ENCODE measurements at regions not wholly inside any gene's neighbourhood (a gene's known extent, or its start where the extent isn't known, plus 50 kb on each side); places are given as distances from the start of the nearest gene placed in this dataset.

DNA sequence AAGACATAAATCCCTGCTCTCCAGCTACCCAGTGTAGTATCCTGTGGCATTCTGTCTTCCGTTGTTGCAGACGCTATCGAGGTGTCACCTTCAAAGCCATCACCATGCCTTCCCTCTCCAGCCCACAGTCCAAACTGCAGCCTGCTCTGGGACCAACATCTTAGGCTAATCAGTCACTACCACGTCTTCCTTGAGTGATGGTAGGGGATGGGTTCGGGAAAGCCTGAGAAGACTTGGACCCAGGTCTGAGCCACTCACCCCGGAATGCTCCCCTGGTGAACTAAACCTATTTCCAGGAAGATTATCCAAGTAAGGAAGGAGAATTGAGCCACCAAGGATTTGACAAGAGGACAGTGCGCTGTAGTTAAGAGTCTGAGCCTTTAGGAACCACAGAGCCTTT, 52.9 kb upstream of the IRX1 start:
- DNase-seq (ENCODE audit: low read depth, low spot score), result no peak
- Mint-ChIP-seq H3K27ac (ENCODE audit: unreplicated experiment) (no peak overlapping the region), H3K4me1 (peaks cover 4% of the 10 kb centered on the region), H3K9me3 (peaks cover 3% of the 10 kb centered on the region), H3K27me3 (ENCODE audit: low read depth) (no peaks in the 10 kb centered on the region), H3K4me3 (no peak overlapping the region), H3K36me3 (ENCODE audit: low read depth) (no peaks in the 10 kb centered on the region)
- TF ChIP-seq, protein P1, sequence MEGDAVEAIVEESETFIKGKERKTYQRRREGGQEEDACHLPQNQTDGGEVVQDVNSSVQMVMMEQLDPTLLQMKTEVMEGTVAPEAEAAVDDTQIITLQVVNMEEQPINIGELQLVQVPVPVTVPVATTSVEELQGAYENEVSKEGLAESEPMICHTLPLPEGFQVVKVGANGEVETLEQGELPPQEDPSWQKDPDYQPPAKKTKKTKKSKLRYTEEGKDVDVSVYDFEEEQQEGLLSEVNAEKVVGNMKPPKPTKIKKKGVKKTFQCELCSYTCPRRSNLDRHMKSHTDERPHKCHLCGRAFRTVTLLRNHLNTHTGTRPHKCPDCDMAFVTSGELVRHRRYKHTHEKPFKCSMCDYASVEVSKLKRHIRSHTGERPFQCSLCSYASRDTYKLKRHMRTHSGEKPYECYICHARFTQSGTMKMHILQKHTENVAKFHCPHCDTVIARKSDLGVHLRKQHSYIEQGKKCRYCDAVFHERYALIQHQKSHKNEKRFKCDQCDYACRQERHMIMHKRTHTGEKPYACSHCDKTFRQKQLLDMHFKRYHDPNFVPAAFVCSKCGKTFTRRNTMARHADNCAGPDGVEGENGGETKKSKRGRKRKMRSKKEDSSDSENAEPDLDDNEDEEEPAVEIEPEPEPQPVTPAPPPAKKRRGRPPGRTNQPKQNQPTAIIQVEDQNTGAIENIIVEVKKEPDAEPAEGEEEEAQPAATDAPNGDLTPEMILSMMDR (conservative IDR thresholded peaks at IDR 0.05), result no peak

DNA sequence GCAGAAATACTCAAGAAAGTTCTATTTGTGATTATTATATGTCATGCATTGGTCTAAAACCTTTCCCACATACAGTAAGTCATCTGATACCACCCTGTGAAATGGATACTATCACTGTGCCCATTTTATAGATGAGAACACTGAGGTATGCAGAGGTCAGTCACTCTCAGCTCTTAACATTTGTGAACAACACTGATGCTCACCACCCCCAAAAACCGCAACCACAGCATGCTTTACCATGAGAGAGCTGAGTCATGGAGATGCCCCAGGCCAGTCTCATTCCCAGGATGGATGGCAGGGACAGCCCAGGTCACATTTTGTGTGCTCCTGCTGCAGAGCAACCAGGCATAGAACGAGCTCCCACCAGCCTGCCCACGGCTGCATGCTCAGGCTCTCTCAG, 53.5 kb upstream of the IRX1 start:
- H3K4me1 Mint-ChIP-seq, result peaks cover 4% of the 10 kb centered on the region
- no peaks in the 10 kb centered on the region for H3K27me3 Mint-ChIP-seq (ENCODE audit: low read depth)
- peaks cover 5% of the 10 kb centered on the region for H3K9me3 Mint-ChIP-seq
- no peak for DNase-seq (ENCODE audit: low read depth, low spot score)
- TF ChIP-seq, protein P1 (conservative IDR thresholded peaks at IDR 0.05), result no peak
- no peaks in the 10 kb centered on the region for H3K36me3 Mint-ChIP-seq (ENCODE audit: low read depth)
- H3K4me3 Mint-ChIP-seq, result no peak overlapping the region
- H3K27ac Mint-ChIP-seq (ENCODE audit: unreplicated experiment), result no peak overlapping the region

DNA sequence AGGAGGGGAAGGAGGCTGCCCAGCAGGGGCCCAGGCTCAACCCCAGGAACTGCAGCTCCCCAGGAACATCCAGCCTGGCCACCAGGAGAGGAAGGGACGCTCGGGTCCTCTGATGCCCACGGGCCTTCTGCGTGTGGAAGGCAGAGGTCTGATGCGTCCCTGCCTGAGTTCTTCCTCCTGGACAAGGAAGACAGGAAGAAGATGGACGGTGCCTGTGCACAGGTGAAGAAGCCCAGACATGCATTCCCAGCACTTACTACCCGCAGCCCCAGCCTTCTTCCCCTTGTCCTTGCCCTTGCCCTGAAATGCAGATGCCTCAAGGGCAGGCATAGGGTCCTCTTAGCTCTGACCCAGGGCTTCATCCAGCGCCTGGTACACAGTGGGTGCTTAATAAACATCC, 56.7 kb upstream of the IRX1 start:
- DNase-seq (ENCODE audit: low read depth, low spot score), result no peak
- no peak overlapping the region for H3K4me3 Mint-ChIP-seq
- TF ChIP-seq, protein P1 (conservative IDR thresholded peaks at IDR 0.05), result no peak
- H3K4me1 Mint-ChIP-seq, result no peaks in the 10 kb centered on the region
- H3K36me3 Mint-ChIP-seq (ENCODE audit: low read depth), result no peaks in the 10 kb centered on the region
- no peaks in the 10 kb centered on the region for H3K27me3 Mint-ChIP-seq (ENCODE audit: low read depth)
- no peak overlapping the region for H3K27ac Mint-ChIP-seq (ENCODE audit: unreplicated experiment)
- H3K9me3 Mint-ChIP-seq, result peaks cover 10% of the 10 kb centered on the region

DNA sequence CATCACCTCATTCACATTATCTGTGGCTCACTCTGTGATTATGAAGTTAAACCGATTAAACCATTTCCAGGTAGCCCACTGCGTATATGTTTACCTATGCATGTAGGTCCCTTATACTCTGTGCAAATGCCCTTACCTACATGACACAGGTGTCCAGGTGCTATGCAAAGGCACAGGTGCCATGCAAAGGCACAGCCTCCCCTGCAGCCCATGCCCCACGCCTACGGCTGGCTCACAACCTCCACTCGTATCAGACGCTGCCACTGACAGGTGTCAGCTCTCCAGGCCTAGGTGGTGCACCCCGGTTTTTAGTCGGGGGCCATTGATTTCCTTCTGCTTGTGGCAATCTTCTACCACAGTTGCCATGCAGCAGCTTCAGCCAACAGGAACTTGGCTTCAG, 57.7 kb upstream of the IRX1 start:
- Mint-ChIP-seq H3K27ac (ENCODE audit: unreplicated experiment) (no peak overlapping the region), H3K4me3 (no peak overlapping the region), H3K27me3 (ENCODE audit: low read depth) (no peaks in the 10 kb centered on the region), H3K36me3 (ENCODE audit: low read depth) (no peaks in the 10 kb centered on the region), H3K9me3 (peaks cover 10% of the 10 kb centered on the region), H3K4me1 (no peaks in the 10 kb centered on the region)
- TF ChIP-seq, protein P1 (conservative IDR thresholded peaks at IDR 0.05), result no peak
- no peak for DNase-seq (ENCODE audit: low read depth, low spot score)

DNA sequence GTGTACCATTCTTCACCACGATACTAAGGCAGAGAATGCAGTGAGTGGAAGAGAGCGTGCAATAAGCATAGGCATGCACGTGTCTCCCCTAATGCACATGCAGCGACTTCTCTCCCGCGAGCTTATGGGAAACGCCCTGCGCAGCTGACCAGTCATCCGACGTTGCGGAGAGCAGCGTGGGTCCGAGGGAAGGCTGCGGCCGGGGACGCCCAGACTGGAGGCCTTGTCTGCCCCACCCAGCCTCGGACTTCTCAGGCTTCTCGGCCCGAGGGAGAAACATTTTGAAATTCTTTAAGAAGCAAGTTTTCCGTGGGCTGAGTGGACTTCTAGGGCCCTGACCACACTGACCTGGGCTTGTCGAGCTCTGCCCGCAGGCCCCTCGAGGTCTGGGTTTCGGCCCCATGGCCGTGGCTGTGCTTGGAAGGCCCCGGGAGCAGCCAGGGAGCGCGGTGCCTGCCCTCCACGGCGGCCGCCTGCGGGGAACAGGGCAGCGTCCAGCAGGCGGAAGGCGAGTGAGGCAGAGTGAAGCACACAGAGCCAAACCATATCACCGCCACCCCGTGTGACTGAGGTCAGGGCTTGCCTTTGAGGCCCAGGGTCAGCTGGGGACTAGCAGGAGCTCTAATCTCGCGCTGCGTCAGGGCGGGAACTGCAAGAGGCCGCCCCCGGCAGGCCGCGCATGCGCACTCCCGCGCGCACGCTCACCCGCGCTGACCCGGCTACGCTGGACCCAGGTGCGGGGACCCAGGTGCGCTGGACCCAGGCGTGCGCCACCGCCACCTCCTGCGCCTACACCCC, 60.0 kb upstream of the IRX1 start:
- no peak overlapping the region for H3K27ac Mint-ChIP-seq (ENCODE audit: unreplicated experiment)
- no peaks in the 10 kb centered on the region for H3K36me3 Mint-ChIP-seq (ENCODE audit: low read depth)
- H3K9me3 Mint-ChIP-seq, result peaks cover 10% of the 10 kb centered on the region
- H3K27me3 Mint-ChIP-seq (ENCODE audit: low read depth), result no peaks in the 10 kb centered on the region
- DNase-seq (ENCODE audit: low read depth, low spot score), result no peak
- peaks cover 2% of the 10 kb centered on the region for H3K4me1 Mint-ChIP-seq
- no peak overlapping the region for H3K4me3 Mint-ChIP-seq
- TF ChIP-seq, protein P1 (conservative IDR thresholded peaks at IDR 0.05), result no peak
